ENCODE measurements at regions not wholly inside any gene's neighbourhood (a gene's known extent, or its start where the extent isn't known, plus 50 kb on each side); places are given as distances from the start of the nearest gene placed in this dataset.

DNA sequence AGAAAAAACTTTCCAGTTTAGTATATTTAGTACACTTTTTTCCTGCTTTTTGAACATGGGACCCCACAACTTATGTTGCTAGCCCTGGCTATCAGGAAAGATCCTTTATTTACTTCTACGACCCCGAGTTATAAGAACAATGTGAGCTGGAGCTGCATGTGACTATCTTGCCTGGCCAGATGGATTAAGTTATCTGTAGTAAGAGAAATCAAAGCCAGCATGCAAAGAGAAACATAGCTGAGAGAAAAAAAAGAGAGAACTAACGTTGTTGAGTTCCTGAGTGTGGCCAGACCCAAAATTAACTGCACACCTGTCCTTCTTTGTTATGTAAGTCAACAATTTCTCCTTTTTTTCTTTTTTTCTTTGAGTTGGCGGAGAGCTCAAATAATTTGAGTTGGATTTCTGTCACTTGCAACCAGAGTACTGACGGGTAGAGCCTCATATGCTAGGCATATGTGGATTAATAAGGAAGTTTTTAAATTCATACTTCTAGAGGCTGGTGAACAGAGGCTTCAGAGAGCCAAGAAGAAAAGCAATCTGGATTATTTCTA is 219.5 kb downstream of the HACE1 start:
- no peak overlapping the region for H3K27ac ChIP-seq (ENCODE audit: extremely low read depth, low read depth, low read length)
- intact Hi-C loops (cut with micrococcal nuclease) (no loop called here), in situ Hi-C loops (cut with MboI) (no loop called here)
- ChIA-PET POLR2A (interaction anchor here (1.0 to 1.3 kb wide), 2 partner anchors 9 to 15 kb away, joined by 3 read pairs; no protein-coding TSS in a partner anchor), CTCF (ENCODE audit: low intra/inter-chr PET ratio) (no interaction called here)
- 4% methylated on average over 5 of the region's 5 CpGs for WGBS (ENCODE audit: insufficient coverage, low coverage, missing lambda C conversion rate)
- H3K9me3 ChIP-seq (replicated peaks; ENCODE audit: control insufficient read depth, insufficient read depth, low read depth, low read length) = no peaks in the 10 kb centered on the region
- H3K4me1 ChIP-seq (replicated peaks in 1 of 2; ENCODE audit: control insufficient read depth in 2 of 2, insufficient read depth in 2 of 2, low read length in 2 of 2) = no peaks in the 10 kb centered on the region; a peak in 1 of 5 replicates
- no peak overlapping the region for H2AFZ ChIP-seq (ENCODE audit: low read depth, low read length)
- no peaks in the 10 kb centered on the region for H3K9me1 ChIP-seq (ENCODE audit: control insufficient read depth, insufficient read depth, low read length)
- no peak overlapping the region for H3K9ac ChIP-seq (ENCODE audit: insufficient read depth in 1 of 2, low read depth in 2 of 2, low read length in 2 of 2)
- no peak overlapping the region for H3K4me2 ChIP-seq (ENCODE audit: insufficient read depth, low read length)
- 0 out of 2 replicates have a peak, but pooled peaks cover 2% of the 10 kb centered on the region for H4K20me1 ChIP-seq (replicated peaks; ENCODE audit: control insufficient read depth, insufficient read depth, low read length)
- no TSS peak for BruUV-seq (replicated peaks)
- FAIRE-seq (no peak), ATAC-seq (no peak), DNase-seq (ENCODE audit: extremely low read depth in 1 of 4, low spot score in 3 of 4) (no peak)
- no peak overlapping the region for H3K4me3 ChIP-seq
- H3K79me2 ChIP-seq (ENCODE audit: control insufficient read depth, insufficient read depth, low read length) = no peaks in the 10 kb centered on the region
- H3K27me3 ChIP-seq (ENCODE audit: control insufficient read depth in 2 of 2, insufficient read depth in 2 of 2, low read length in 2 of 2) = no peaks in the 10 kb centered on the region; a peak in 1 of 5 replicates
- TF ChIP-seq MAZ (CRISPR knock-in tag; conservative IDR thresholded peaks at IDR 0.05 in 1 of 2, IDR thresholded peaks at IDR 0.05 in 1 of 2) (no peak), TCF7 (IDR thresholded peaks at IDR 0.05; ENCODE audit: borderline replicate concordance) (no peak)
- H3K36me3 ChIP-seq (ENCODE audit: control insufficient read depth, insufficient read depth, low read length) = no peaks in the 10 kb centered on the region

DNA sequence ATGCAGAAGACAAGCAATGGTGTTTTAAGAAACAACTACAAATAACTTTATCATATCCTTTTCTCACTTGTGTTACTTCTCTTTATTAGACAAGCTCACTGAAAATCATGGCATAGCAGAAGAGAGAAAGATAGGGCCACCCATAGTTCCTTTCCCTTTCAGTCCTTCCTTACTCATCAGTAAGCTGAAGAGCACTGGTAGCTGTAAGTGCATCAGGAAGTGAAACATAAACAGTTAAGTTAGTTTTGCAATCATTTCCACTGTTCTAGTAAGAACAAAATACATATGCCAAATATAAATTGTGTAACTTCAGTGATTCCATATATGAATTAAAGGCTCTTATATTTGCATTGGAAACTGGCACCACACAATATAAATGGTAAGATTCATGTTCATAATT is 220.1 kb downstream of the HACE1 start:
- CTCF ChIA-PET (ENCODE audit: low intra/inter-chr PET ratio) = no interaction called here
- in situ Hi-C loops (cut with MboI) = no loop called here
- H4K20me1 ChIP-seq (replicated peaks; ENCODE audit: control insufficient read depth, insufficient read depth, low read length) = 0 out of 2 replicates have a peak, but pooled peaks cover 2% of the 10 kb centered on the region
- H3K27ac ChIP-seq (ENCODE audit: extremely low read depth, low read depth, low read length) = no peak overlapping the region
- H3K9me1 ChIP-seq (ENCODE audit: control insufficient read depth, insufficient read depth, low read length) = no peaks in the 10 kb centered on the region
- no peaks in the 10 kb centered on the region for H3K36me3 ChIP-seq (ENCODE audit: control insufficient read depth, insufficient read depth, low read length)
- no peak overlapping the region for H3K4me2 ChIP-seq (ENCODE audit: insufficient read depth, low read length)
- no peaks in the 10 kb centered on the region for H3K79me2 ChIP-seq (ENCODE audit: control insufficient read depth, insufficient read depth, low read length)
- H3K9me3 ChIP-seq (replicated peaks; ENCODE audit: control insufficient read depth, insufficient read depth, low read depth, low read length) = no peaks in the 10 kb centered on the region
- no peak for FAIRE-seq
- no peak overlapping the region for H2AFZ ChIP-seq (ENCODE audit: low read depth, low read length)
- POLR2A ChIA-PET = interaction anchor here (1.0 kb wide), 1 partner anchor 15 kb away, joined by 3 read pairs; no protein-coding TSS in a partner anchor
- intact Hi-C loops (cut with micrococcal nuclease) = no loop called here
- H3K4me1 ChIP-seq (replicated peaks in 1 of 2; ENCODE audit: control insufficient read depth in 2 of 2, insufficient read depth in 2 of 2, low read length in 2 of 2) = no peaks in the 10 kb centered on the region; a peak in 1 of 5 replicates
- H3K27me3 ChIP-seq (ENCODE audit: control insufficient read depth in 2 of 2, insufficient read depth in 2 of 2, low read length in 2 of 2) = no peaks in the 10 kb centered on the region; a peak in 1 of 5 replicates
- BruUV-seq (replicated peaks) = no TSS peak
- H3K4me3 ChIP-seq = no peak overlapping the region
- H3K9ac ChIP-seq (ENCODE audit: insufficient read depth in 1 of 2, low read depth in 2 of 2, low read length in 2 of 2) = no peak overlapping the region
- no peak for DNase-seq (ENCODE audit: extremely low read depth in 1 of 4, low spot score in 3 of 4)
- TF ChIP-seq SMAD1 (IDR thresholded peaks at IDR 0.05; ENCODE audit: low read depth, low read length, partially characterized antibody) (no peak), ZNF174 (CRISPR knock-in tag; IDR thresholded peaks at IDR 0.05) (no peak), NFE2 (IDR thresholded peaks at IDR 0.05; ENCODE audit: low read depth) (no peak), ATF4 (CRISPR knock-in tag; IDR thresholded peaks at IDR 0.05) (no peak)
- ATAC-seq = no peak
